Smooth muscle cell (in vitro differentiated cells): ENCODE measurements at regions not wholly inside any gene's neighbourhood (a gene's known extent, or its start where the extent isn't known, plus 50 kb on each side); places are given as distances from the start of the nearest gene placed in this dataset.
A peak's percentile ranks its signal among the peaks of the same experiment; 100 is the strongest.

ENCODE experiments used
- DNase-seq: peaks from one replicate; lab custom pipeline; 2025; ENCODE audit not compliant: unreplicated experiment; lab: John Stamatoyannopoulos, UW
- H2AFZ ChIP-seq: fragments of 200-600 bp; sonication (generic); 2 replicates; pipeline ENCODE4 v1.6.0; 2016; ENCODE audit warnings: antibody characterized with exemption, low read depth, mild to moderate bottlenecking
- H3F3A ChIP-seq: fragments of 200-600 bp; sonication (generic); 2 replicates; pipeline ENCODE4 v1.6.0; 2017; ENCODE audit warnings: antibody characterized with exemption, low read depth
- H3K27ac ChIP-seq: fragments of 200-600 bp; sonication (generic); 2 replicates; pipeline ENCODE4 v1.5.1; 2016; ENCODE audit warnings: low read depth, mild to moderate bottlenecking
- H3K27me3 ChIP-seq: fragments of 200-600 bp; sonication (generic); 2 replicates; pipeline ENCODE4 v1.6.1; 2016; ENCODE audit warnings: low read depth, mild to moderate bottlenecking
- H3K36me3 ChIP-seq: fragments of 200-600 bp; sonication (generic); 2 replicates; pipeline ENCODE4 v1.5.1; 2016; ENCODE audit warnings: low read depth
- H3K4me1 ChIP-seq: fragments of 200-600 bp; sonication (generic); 2 replicates; pipeline ENCODE4 v1.5.1; 2016; ENCODE audit warnings: low read depth
- H3K4me2 ChIP-seq: fragments of 200-600 bp; sonication (generic); 2 replicates; pipeline ENCODE4 v1.6.0; 2016; ENCODE audit warnings: mild to moderate bottlenecking
- H3K4me3 ChIP-seq: fragments of 200-600 bp; sonication (generic); 2 replicates; pipeline ENCODE4 v1.5.1; 2016; ENCODE audit warnings: mild to moderate bottlenecking
- H3K79me2 ChIP-seq: fragments of 200-600 bp; sonication (generic); 2 replicates; pipeline ENCODE4 v1.6.0; 2016; ENCODE audit warnings: low read depth, mild to moderate bottlenecking
- H3K9ac ChIP-seq: fragments of 200-600 bp; sonication (generic); 2 replicates; pipeline ENCODE4 v1.6.0; 2016; ENCODE audit warnings: low read depth
- H3K9me3 ChIP-seq: fragments of 200-600 bp; sonication (generic); replicated peaks from 2 replicates; pipeline ENCODE4 v1.5.1; 2016; ENCODE audit warnings: low read depth
- H4K20me1 ChIP-seq: fragments of 200-600 bp; sonication (generic); 2 replicates; pipeline ENCODE4 v1.6.0; 2016; ENCODE audit warnings: low read depth
- CTCF ChIP-seq: fragments of 200-600 bp; sonication (generic); IDR thresholded peaks from 2 replicates; pipeline ENCODE4 v1.5.1; 2017; ENCODE audit warnings: borderline replicate concordance, mild to moderate bottlenecking, antibody characterized with exemption; ENCODE audit not compliant: insufficient read depth, poor library complexity, severe bottlenecking
- WGBS: methylation state at CpG from one replicate; pipeline ENCODE4 v1.1.7; 2016; ENCODE audit warnings: low lambda C conversion rate; 5-methylcytosine and 5-hydroxymethylcytosine counted together

- Histone ChIP-seq H3K79me2 (no peaks in the 10 kb centered on the region), H3K9me3 (no peaks in the 10 kb centered on the region), H3K4me3 (no peak overlapping the region), H3K36me3 (no peaks in the 10 kb centered on the region), H3K9ac (no peak overlapping the region), H3K4me1 (no peaks in the 10 kb centered on the region), H2AFZ (no peak overlapping the region), H3K27me3 (no peaks in the 10 kb centered on the region), H3F3A (peaks cover 12% of the 10 kb centered on the region), H3K4me2 (no peak overlapping the region), H4K20me1 (no peaks in the 10 kb centered on the region), H3K27ac (no peak overlapping the region)
- WGBS = 93% methylated on average over 2 of the region's 2 CpGs
- TF ChIP-seq CTCF = no peak
- DNase-seq = no peak
Measured at GRCh38 chr21:27678511-27678910, 711.6 kb upstream of the ADAMTS5 start.

GRCh38 chr21:27677546-27677945 lies 710.7 kb upstream of the ADAMTS5 start:
- no peaks in the 10 kb centered on the region for H3K4me1 ChIP-seq
- H3K9me3 ChIP-seq = no peaks in the 10 kb centered on the region
- 63% methylated on average over 2 of the region's 2 CpGs for WGBS
- peaks cover 12% of the 10 kb centered on the region for H3F3A ChIP-seq
- H3K27ac ChIP-seq = no peak overlapping the region
- no peaks in the 10 kb centered on the region for H3K79me2 ChIP-seq
- no peaks in the 10 kb centered on the region for H3K27me3 ChIP-seq
- no peaks in the 10 kb centered on the region for H3K36me3 ChIP-seq
- H3K9ac ChIP-seq = no peak overlapping the region
- H4K20me1 ChIP-seq = no peaks in the 10 kb centered on the region
- no peak overlapping the region for H3K4me2 ChIP-seq
- H2AFZ ChIP-seq = no peak overlapping the region
- no peak overlapping the region for H3K4me3 ChIP-seq
- TF ChIP-seq CTCF = no peak
- DNase-seq = no peak

GRCh38 chr21:27675306-27675705 lies 708.4 kb upstream of the ADAMTS5 start:
- Histone ChIP-seq H3F3A (peaks cover 12% of the 10 kb centered on the region), H3K27me3 (no peaks in the 10 kb centered on the region), H4K20me1 (no peaks in the 10 kb centered on the region), H3K4me2 (no peak overlapping the region), H3K36me3 (no peaks in the 10 kb centered on the region), H3K4me1 (no peaks in the 10 kb centered on the region), H3K27ac (peak overlapping the region; percentile 97), H3K9ac (peak overlapping the region; percentile 82), H3K9me3 (no peaks in the 10 kb centered on the region), H3K79me2 (no peaks in the 10 kb centered on the region), H3K4me3 (no peak overlapping the region), H2AFZ (no peak overlapping the region)
- no peak for DNase-seq
- 84% methylated on average over 4 of the region's 4 CpGs for WGBS
- TF ChIP-seq CTCF = no peak

- WGBS = 66% methylated on average over 4 of the region's 4 CpGs
- DNase-seq = no peak
- TF ChIP-seq CTCF = no peak
Measured at GRCh38 chr21:27674041-27674615, 707.2 kb upstream of the ADAMTS5 start.

More at GRCh38 chr21:27674041-27674615, 707.2 kb upstream of the ADAMTS5 start:
- Histone ChIP-seq H3K9me3 (no peaks in the 10 kb centered on the region), H3K4me2 (peak overlapping the region; percentile 70), H3K27me3 (no peaks in the 10 kb centered on the region), H3F3A (peaks cover 12% of the 10 kb centered on the region), H3K4me1 (no peaks in the 10 kb centered on the region), H3K4me3 (no peak overlapping the region), H2AFZ (peak overlapping the region; percentile 44), H3K79me2 (no peaks in the 10 kb centered on the region), H3K36me3 (no peaks in the 10 kb centered on the region), H3K27ac (peak overlapping the region; percentile 97), H4K20me1 (no peaks in the 10 kb centered on the region), H3K9ac (peak overlapping the region; percentile 82)
